GM12878 (cell line): ENCODE measurements at regions not wholly inside any gene's neighbourhood (a gene's known extent, or its start where the extent isn't known, plus 50 kb on each side); places are given as distances from the start of the nearest gene placed in this dataset.

Experiments used
- IRF4 ChIP-seq: IDR thresholded peaks from 2 replicates; pipeline ENCODE4 v1.6.1; 2011; ENCODE audit warnings: low read depth, low read length
- MTA2 ChIP-seq: fragments of 450-650 bp; IDR thresholded peaks from 2 replicates; pipeline ENCODE4 v1.6.1; 2016; ENCODE audit warnings: low read depth, mild to moderate bottlenecking, moderate library complexity
- TF ChIP-seq, protein P1 (sequence below), 3 experiments: IDR thresholded peaks in 2 of 3; conservative IDR thresholded peaks in 1 of 3; 2 replicates each; pipeline ENCODE4 v1.5.1; 2011; ENCODE audit warnings: low read depth in 3 of 3, low read length in 3 of 3, mild to moderate bottlenecking in 3 of 3, control low read depth in 2 of 3, moderate library complexity in 2 of 3, inconsistent platforms in 1 of 3, mixed read lengths in 1 of 3; ENCODE audit not compliant: control insufficient read depth in 2 of 3, insufficient read depth in 1 of 3; ENCODE audit errors: extremely low read depth in 1 of 3
- TF ChIP-seq, protein P2 (sequence below): fragments of 450-650 bp; IDR thresholded peaks from 2 replicates; pipeline ENCODE4 v1.6.1; 2016; ENCODE audit warnings: mild to moderate bottlenecking, moderate library complexity, borderline replicate concordance

DNA sequence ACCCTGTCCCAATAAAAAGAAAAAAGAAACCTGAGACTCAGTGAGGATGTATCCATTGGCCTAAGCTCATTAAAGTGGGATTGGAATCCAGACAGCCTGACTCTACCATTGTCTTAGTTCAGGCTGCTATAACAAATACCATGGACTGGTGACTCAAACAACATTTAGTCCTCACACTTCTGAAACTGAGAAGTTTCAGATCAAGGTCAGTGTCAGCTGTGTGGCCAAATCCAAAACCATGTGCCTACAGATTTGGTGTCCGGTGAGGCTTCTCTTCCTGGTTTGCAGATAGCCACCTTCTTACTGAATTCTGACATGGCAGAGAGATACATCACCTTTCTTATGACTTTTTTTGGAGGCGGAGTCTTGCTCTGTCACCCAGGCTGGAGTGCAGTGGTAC is 53.3 kb upstream of the KDM8 start:
- TF ChIP-seq, protein P1, sequence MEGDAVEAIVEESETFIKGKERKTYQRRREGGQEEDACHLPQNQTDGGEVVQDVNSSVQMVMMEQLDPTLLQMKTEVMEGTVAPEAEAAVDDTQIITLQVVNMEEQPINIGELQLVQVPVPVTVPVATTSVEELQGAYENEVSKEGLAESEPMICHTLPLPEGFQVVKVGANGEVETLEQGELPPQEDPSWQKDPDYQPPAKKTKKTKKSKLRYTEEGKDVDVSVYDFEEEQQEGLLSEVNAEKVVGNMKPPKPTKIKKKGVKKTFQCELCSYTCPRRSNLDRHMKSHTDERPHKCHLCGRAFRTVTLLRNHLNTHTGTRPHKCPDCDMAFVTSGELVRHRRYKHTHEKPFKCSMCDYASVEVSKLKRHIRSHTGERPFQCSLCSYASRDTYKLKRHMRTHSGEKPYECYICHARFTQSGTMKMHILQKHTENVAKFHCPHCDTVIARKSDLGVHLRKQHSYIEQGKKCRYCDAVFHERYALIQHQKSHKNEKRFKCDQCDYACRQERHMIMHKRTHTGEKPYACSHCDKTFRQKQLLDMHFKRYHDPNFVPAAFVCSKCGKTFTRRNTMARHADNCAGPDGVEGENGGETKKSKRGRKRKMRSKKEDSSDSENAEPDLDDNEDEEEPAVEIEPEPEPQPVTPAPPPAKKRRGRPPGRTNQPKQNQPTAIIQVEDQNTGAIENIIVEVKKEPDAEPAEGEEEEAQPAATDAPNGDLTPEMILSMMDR (IDR thresholded peaks at IDR 0.05 in 2 of 3, conservative IDR thresholded peaks at IDR 0.05 in 1 of 3; ENCODE audit: control insufficient read depth in 2 of 3, extremely low read depth in 1 of 3, insufficient read depth in 1 of 3, low read depth in 3 of 3, low read length in 3 of 3) = no peak
- TF ChIP-seq IRF4 (no peak), MTA2 (no peak)
- TF ChIP-seq, protein P2, sequence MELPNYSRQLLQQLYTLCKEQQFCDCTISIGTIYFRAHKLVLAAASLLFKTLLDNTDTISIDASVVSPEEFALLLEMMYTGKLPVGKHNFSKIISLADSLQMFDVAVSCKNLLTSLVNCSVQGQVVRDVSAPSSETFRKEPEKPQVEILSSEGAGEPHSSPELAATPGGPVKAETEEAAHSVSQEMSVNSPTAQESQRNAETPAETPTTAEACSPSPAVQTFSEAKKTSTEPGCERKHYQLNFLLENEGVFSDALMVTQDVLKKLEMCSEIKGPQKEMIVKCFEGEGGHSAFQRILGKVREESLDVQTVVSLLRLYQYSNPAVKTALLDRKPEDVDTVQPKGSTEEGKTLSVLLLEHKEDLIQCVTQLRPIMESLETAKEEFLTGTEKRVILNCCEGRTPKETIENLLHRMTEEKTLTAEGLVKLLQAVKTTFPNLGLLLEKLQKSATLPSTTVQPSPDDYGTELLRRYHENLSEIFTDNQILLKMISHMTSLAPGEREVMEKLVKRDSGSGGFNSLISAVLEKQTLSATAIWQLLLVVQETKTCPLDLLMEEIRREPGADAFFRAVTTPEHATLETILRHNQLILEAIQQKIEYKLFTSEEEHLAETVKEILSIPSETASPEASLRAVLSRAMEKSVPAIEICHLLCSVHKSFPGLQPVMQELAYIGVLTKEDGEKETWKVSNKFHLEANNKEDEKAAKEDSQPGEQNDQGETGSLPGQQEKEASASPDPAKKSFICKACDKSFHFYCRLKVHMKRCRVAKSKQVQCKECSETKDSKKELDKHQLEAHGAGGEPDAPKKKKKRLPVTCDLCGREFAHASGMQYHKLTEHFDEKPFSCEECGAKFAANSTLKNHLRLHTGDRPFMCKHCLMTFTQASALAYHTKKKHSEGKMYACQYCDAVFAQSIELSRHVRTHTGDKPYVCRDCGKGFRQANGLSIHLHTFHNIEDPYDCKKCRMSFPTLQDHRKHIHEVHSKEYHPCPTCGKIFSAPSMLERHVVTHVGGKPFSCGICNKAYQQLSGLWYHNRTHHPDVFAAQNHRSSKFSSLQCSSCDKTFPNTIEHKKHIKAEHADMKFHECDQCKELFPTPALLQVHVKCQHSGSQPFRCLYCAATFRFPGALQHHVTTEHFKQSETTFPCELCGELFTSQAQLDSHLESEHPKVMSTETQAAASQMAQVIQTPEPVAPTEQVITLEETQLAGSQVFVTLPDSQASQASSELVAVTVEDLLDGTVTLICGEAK = no peak
